Transverse colon (tissue), 4 donors: ENCODE measurements at regions not wholly inside any gene's neighbourhood (a gene's known extent, or its start where the extent isn't known, plus 50 kb on each side); places are given as distances from the start of the nearest gene placed in this dataset.

ENCODE experiments used
- DNase-seq: peaks from one replicate; pipeline ENCODE4 v3.0.0-alpha.2; 2019
- H3K27ac ChIP-seq, 4 donors: fragments of 200-600 bp; sonication (generic); 2 replicates each; pipeline ENCODE4 v1.5.1; 2016 to 2018; ENCODE audit warnings: inconsistent platforms in 4 of 4
- H3K27me3 ChIP-seq: fragments of 200-600 bp; sonication (generic); 2 replicates; pipeline ENCODE4 v1.5.1; 2017; ENCODE audit warnings: inconsistent platforms
- H3K36me3 ChIP-seq, 4 donors: fragments of 200-600 bp; sonication (generic); 2 replicates each; pipeline ENCODE4 v1.5.1; 2017 to 2019; ENCODE audit warnings: inconsistent platforms in 4 of 4
- H3K4me1 ChIP-seq, 4 donors: fragments of 200-600 bp; sonication (generic); 2 replicates each; pipeline ENCODE4 v1.5.1; 2017 to 2020; ENCODE audit warnings: inconsistent platforms in 4 of 4
- H3K4me3 ChIP-seq, 4 donors: fragments of 200-600 bp; sonication (generic); 1 replicate in 1 of 4; 2 replicates in 3 of 4; pipeline versions ENCODE4 v1.5.1 to v1.6.1; 2017 to 2019; ENCODE audit warnings: inconsistent platforms in 4 of 4
- H3K9me3 ChIP-seq, 2 donors: fragments of 200-600 bp; sonication (generic); 2 replicates each; pipeline ENCODE4 v1.5.1; 2017 to 2019; ENCODE audit warnings: inconsistent platforms in 2 of 2
- CTCF ChIP-seq, 5 experiments: fragments of 200-600 bp in 3 of 5; fragments of 450-650 bp in 2 of 5; sonication (generic) in 3 of 5; IDR thresholded peaks; 1 replicate in 2 of 5; 2 replicates in 3 of 5; pipeline ENCODE4 v1.5.1; 2016 to 2017; ENCODE audit warnings: antibody characterized with exemption in 5 of 5, inconsistent platforms in 3 of 5, mild to moderate bottlenecking in 2 of 5, moderate library complexity in 1 of 5
- EP300 ChIP-seq: sonication (generic); formaldehyde crosslinking; IDR thresholded peaks from one replicate; pipeline ENCODE4 v1.6.1; 2017; ENCODE audit warnings: antibody characterized with exemption, low read depth
- POLR2A ChIP-seq: fragments of 450-650 bp; IDR thresholded peaks from one replicate; pipeline ENCODE4 v1.6.1; 2016; ENCODE audit warnings: antibody characterized with exemption, mild to moderate bottlenecking, moderate library complexity
- POLR2AphosphoS5 ChIP-seq, 3 donors: sonication (generic); formaldehyde crosslinking; IDR thresholded peaks; one replicate each; pipeline ENCODE4 v1.6.1; 2016; ENCODE audit warnings: antibody characterized with exemption in 3 of 3
- WGBS, 2 donors: methylation state at CpG; one replicate each; pipeline ENCODE4 v1.1.5; 2018; ENCODE audit warnings: low coverage in 1 of 2; 5-methylcytosine and 5-hydroxymethylcytosine counted together
- in situ Hi-C, 4 donors: fragments of 200-750 bp; cut with MboI; loops; one replicate each; pipeline versions ENCODE4 v1.15.0 to v1.15.1; 2017; ENCODE audit warnings: low sequenced_read_pairs in 3 of 4, low pct_ligation_motif_present in 1 of 4, low pct_unique_long_range_greater_than_20kb in 1 of 4
- intact Hi-C: fragments of 100-400 bp; cut with DNase I; formaldehyde crosslinking; loops from one replicate; pipeline ENCODE4 v1.15.1; 2023; ENCODE audit warnings: low total_unique reads

DNA sequence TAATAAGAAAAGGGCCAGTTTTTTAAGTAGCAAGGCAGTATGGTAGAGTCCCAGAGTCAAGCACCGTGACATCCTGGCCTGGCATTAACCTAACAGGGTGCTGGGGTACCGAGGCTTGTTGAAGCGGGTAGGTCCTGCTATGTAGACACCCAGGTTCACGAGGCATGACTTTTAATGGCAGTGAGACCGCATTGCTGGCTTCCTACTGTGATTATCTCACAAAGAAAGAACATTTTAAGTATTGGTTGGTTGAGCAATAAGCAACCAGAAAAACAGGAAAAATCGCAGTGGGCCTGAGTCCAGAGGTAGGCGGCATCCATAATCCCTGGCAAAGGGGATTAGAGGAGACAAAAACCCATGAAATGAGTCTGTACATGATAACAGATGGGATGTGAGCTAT is 927.9 kb upstream of the ACVR2A start:
- WGBS, 2 donors, result 63 to 81% methylated on average over 5 to 7 of the region's 7 CpGs
- Histone ChIP-seq H3K27me3 (no peaks in the 10 kb centered on the region), H3K27ac (no peak overlapping the region), H3K4me1 (peaks cover 3 to 17% (median 9%) of the 10 kb centered on the region in 4 donors), H3K36me3 (no peaks in the 10 kb centered on the region), H3K9me3 (no peaks in the 10 kb centered on the region), H3K4me3 (no peak overlapping the region)
- DNase-seq, result no peak
- no peak for TF ChIP-seq CTCF (IDR thresholded peaks at IDR 0.05)
- TF ChIP-seq EP300, result no peak
- no peak for TF ChIP-seq POLR2A
- TF ChIP-seq POLR2AphosphoS5 (IDR thresholded peaks at IDR 0.05), result no peak
- in situ Hi-C loops (no loop called here), intact Hi-C loops (no loop called here)

- no peak overlapping the region for H3K27ac ChIP-seq
- in situ Hi-C loops, result no loop called here
Observed at GRCh38 chr2:146913476-146913875, 931.4 kb upstream of the ACVR2A start.

GRCh38 chr2:146912536-146912935 is 932.3 kb upstream of the ACVR2A start:
- DNase-seq, result no peak
- Histone ChIP-seq H3K4me1 (peaks cover 2 to 8% (median 5%) of the 10 kb centered on the region in 4 donors), H3K9me3 (no peaks in the 10 kb centered on the region), H3K4me3 (no peak overlapping the region), H3K27ac (no peak overlapping the region), H3K27me3 (no peaks in the 10 kb centered on the region), H3K36me3 (no peaks in the 10 kb centered on the region)
- in situ Hi-C loops, result no loop called here
- no peak for TF ChIP-seq POLR2AphosphoS5 (IDR thresholded peaks at IDR 0.05)
- no peak for TF ChIP-seq CTCF (IDR thresholded peaks at IDR 0.05)
- no peak for TF ChIP-seq POLR2A
- TF ChIP-seq EP300, result no peak
- intact Hi-C loops, result no loop called here
- 51 to 60% methylated on average over 3 of the region's 3 CpGs for WGBS, 2 donors

More at GRCh38 chr2:146913476-146913875, 931.4 kb upstream of the ACVR2A start:
- peaks cover 3 to 17% (median 9%) of the 10 kb centered on the region in 4 donors for H3K4me1 ChIP-seq
- WGBS, 2 donors, result 77 to 86% methylated on average over 2 to 3 of the region's 3 CpGs
- H3K9me3 ChIP-seq, result no peaks in the 10 kb centered on the region
- intact Hi-C loops, result no loop called here
- no peak for DNase-seq
- H3K36me3 ChIP-seq, result no peaks in the 10 kb centered on the region
- TF ChIP-seq POLR2A (no peak), EP300 (no peak), POLR2AphosphoS5 (IDR thresholded peaks at IDR 0.05) (no peak), CTCF (IDR thresholded peaks at IDR 0.05) (no peak)
- no peaks in the 10 kb centered on the region for H3K27me3 ChIP-seq
- H3K4me3 ChIP-seq, result no peak overlapping the region

GRCh38 chr2:146908776-146909175 is 936.1 kb upstream of the ACVR2A start:
- H3K9me3 ChIP-seq, result no peaks in the 10 kb centered on the region
- intact Hi-C loops, result no loop called here
- in situ Hi-C loops, result no loop called here
- no peak overlapping the region for H3K27ac ChIP-seq
- 72 to 74% methylated on average over 3 of the region's 3 CpGs for WGBS, 2 donors
- no peaks in the 10 kb centered on the region for H3K27me3 ChIP-seq
- no peak for TF ChIP-seq CTCF (IDR thresholded peaks at IDR 0.05)
- TF ChIP-seq POLR2AphosphoS5 (IDR thresholded peaks at IDR 0.05), result no peak
- TF ChIP-seq EP300, result no peak
- TF ChIP-seq POLR2A, result no peak
- no peaks in the 10 kb centered on the region for H3K4me1 ChIP-seq
- DNase-seq, result no peak
- no peak overlapping the region for H3K4me3 ChIP-seq
- H3K36me3 ChIP-seq, result no peaks in the 10 kb centered on the region
